ENCODE measurements at regions not wholly inside any gene's neighbourhood (a gene's known extent, or its start where the extent isn't known, plus 50 kb on each side); places are given as distances from the start of the nearest gene placed in this dataset.
"Not testable (repeated sequence)": the region's sequence is repeated elsewhere in the genome, so short reads cannot be mapped to it uniquely, and the experiment has no call there.

- not testable (repeated sequence) for DNase-seq (ENCODE audit: low spot score)
Measured at GRCh38 chr21:13820286-13820685, 210.7 kb downstream of the POTED start.

GRCh38 chr21:13812191-13812590 is 202.6 kb downstream of the POTED start:
- not testable (repeated sequence) for DNase-seq (ENCODE audit: low spot score)

GRCh38 chr21:13810559-13810958 is 201.0 kb downstream of the POTED start:
- not testable (repeated sequence) for DNase-seq (ENCODE audit: low spot score)

- DNase-seq (ENCODE audit: low spot score) = not testable (repeated sequence)
Measured at GRCh38 chr21:13806444-13806843, 196.9 kb downstream of the POTED start.

- DNase-seq (ENCODE audit: low spot score) = not testable (repeated sequence)
Measured at GRCh38 chr21:13802757-13803156, 193.2 kb downstream of the POTED start.

All from H4 (cell line).